ENCODE measurements at regions not wholly inside any gene's neighbourhood (a gene's known extent, or its start where the extent isn't known, plus 50 kb on each side); places are given as distances from the start of the nearest gene placed in this dataset.
"Not testable (repeated sequence)": the region's sequence is repeated elsewhere in the genome, so short reads cannot be mapped to it uniquely, and the experiment has no call there.

DNA sequence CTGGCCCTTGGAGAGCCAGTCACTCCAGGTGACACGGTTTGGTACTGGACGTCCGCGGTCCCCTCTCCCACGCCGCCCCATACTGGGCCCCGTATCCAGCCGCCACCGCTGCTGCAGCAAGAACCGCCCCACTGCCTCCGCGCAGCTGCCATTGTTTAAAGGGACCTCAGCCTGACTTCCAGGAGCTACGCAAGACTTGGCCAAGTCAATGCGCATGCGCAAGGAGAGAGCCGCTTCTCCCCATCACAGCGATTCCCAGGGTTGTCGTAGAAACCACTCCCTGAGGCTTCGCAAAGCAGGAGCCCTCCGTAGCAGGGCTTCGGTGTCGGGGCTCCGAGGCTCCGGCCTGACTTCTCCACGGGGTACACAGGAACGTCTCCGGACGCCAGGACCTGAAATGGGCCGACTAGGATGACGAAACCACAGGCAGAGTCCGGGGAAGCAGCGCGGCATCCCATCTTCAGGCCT lies 606.2 kb downstream of the KCNJ18 start:
- not testable (repeated sequence) for TF ChIP-seq POLR2AphosphoS5 (IDR thresholded peaks at IDR 0.05); TAF1 (IDR thresholded peaks at IDR 0.05; ENCODE audit: low read depth); EZH2 (IDR thresholded peaks at IDR 0.05; ENCODE audit: borderline replicate concordance, insufficient read depth, low read length, poor library complexity, severe bottlenecking)
- TF ChIP-seq, protein P1, sequence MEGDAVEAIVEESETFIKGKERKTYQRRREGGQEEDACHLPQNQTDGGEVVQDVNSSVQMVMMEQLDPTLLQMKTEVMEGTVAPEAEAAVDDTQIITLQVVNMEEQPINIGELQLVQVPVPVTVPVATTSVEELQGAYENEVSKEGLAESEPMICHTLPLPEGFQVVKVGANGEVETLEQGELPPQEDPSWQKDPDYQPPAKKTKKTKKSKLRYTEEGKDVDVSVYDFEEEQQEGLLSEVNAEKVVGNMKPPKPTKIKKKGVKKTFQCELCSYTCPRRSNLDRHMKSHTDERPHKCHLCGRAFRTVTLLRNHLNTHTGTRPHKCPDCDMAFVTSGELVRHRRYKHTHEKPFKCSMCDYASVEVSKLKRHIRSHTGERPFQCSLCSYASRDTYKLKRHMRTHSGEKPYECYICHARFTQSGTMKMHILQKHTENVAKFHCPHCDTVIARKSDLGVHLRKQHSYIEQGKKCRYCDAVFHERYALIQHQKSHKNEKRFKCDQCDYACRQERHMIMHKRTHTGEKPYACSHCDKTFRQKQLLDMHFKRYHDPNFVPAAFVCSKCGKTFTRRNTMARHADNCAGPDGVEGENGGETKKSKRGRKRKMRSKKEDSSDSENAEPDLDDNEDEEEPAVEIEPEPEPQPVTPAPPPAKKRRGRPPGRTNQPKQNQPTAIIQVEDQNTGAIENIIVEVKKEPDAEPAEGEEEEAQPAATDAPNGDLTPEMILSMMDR (IDR thresholded peaks at IDR 0.05; ENCODE audit: poor library complexity, severe bottlenecking) = not testable (repeated sequence)
- TF ChIP-seq, protein P2, sequence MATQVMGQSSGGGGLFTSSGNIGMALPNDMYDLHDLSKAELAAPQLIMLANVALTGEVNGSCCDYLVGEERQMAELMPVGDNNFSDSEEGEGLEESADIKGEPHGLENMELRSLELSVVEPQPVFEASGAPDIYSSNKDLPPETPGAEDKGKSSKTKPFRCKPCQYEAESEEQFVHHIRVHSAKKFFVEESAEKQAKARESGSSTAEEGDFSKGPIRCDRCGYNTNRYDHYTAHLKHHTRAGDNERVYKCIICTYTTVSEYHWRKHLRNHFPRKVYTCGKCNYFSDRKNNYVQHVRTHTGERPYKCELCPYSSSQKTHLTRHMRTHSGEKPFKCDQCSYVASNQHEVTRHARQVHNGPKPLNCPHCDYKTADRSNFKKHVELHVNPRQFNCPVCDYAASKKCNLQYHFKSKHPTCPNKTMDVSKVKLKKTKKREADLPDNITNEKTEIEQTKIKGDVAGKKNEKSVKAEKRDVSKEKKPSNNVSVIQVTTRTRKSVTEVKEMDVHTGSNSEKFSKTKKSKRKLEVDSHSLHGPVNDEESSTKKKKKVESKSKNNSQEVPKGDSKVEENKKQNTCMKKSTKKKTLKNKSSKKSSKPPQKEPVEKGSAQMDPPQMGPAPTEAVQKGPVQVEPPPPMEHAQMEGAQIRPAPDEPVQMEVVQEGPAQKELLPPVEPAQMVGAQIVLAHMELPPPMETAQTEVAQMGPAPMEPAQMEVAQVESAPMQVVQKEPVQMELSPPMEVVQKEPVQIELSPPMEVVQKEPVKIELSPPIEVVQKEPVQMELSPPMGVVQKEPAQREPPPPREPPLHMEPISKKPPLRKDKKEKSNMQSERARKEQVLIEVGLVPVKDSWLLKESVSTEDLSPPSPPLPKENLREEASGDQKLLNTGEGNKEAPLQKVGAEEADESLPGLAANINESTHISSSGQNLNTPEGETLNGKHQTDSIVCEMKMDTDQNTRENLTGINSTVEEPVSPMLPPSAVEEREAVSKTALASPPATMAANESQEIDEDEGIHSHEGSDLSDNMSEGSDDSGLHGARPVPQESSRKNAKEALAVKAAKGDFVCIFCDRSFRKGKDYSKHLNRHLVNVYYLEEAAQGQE (IDR thresholded peaks at IDR 0.05; ENCODE audit: borderline replicate concordance) = not testable (repeated sequence)
